Astrocyte (in vitro differentiated cells and primary cell): ENCODE measurements at regions not wholly inside any gene's neighbourhood (a gene's known extent, or its start where the extent isn't known, plus 50 kb on each side); places are given as distances from the start of the nearest gene placed in this dataset.

ENCODE experiments used
- EZH2 ChIP-seq: IDR thresholded peaks from 2 replicates; pipeline ENCODE4 v1.6.1; 2012; ENCODE audit warnings: mild to moderate bottlenecking, low read length, inconsistent platforms; ENCODE audit not compliant: insufficient read depth
- TF ChIP-seq, protein P1 (sequence below): IDR thresholded peaks from 2 replicates; pipeline ENCODE4 v1.5.1; 2011; ENCODE audit warnings: low read depth, mild to moderate bottlenecking, inconsistent platforms, low read length, moderate library complexity; ENCODE audit not compliant: insufficient read depth

DNA sequence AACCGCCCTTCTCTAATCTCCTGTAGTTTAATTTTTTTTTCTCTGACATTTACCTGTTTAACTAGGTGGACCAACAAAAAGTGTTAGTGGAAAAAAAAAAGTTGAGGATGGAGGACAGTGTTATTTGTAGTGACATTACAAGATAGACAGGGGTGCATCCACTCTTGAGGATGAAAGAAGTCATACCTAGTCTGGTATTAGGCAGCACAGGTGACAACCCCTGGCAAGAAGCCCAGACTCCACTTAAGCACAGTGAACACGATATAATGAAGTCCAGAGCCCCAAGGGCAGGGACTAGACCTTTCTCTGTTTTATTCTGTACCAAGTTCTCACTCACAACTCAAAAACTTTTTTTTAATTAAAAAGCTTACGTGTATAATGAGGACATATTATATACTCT, 268.4 kb downstream of the GPR37 start:
- TF ChIP-seq, protein P1, sequence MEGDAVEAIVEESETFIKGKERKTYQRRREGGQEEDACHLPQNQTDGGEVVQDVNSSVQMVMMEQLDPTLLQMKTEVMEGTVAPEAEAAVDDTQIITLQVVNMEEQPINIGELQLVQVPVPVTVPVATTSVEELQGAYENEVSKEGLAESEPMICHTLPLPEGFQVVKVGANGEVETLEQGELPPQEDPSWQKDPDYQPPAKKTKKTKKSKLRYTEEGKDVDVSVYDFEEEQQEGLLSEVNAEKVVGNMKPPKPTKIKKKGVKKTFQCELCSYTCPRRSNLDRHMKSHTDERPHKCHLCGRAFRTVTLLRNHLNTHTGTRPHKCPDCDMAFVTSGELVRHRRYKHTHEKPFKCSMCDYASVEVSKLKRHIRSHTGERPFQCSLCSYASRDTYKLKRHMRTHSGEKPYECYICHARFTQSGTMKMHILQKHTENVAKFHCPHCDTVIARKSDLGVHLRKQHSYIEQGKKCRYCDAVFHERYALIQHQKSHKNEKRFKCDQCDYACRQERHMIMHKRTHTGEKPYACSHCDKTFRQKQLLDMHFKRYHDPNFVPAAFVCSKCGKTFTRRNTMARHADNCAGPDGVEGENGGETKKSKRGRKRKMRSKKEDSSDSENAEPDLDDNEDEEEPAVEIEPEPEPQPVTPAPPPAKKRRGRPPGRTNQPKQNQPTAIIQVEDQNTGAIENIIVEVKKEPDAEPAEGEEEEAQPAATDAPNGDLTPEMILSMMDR: no peak
- no peak for TF ChIP-seq EZH2
